HCT116 (cell line): ENCODE measurements at regions not wholly inside any gene's neighbourhood (a gene's known extent, or its start where the extent isn't known, plus 50 kb on each side); places are given as distances from the start of the nearest gene placed in this dataset.

Experiments
- ATAC-seq: fragments of 200-7000 bp; cut with Tn5 transposase; 2 replicates; pipeline ENCODE4 v1.9.1; 2020; ENCODE audit warnings: mild to moderate bottlenecking, moderate library complexity
- BruUV-seq: library from RNA; stranded (reverse); fragments of 400-500 nt; replicated peaks from 2 replicates; lab custom pipeline; 2021; lab: Mats Ljungman, UMichigan
- CTCF ChIA-PET: fragments of 300-600 bp; sonication (Branson Sonifier 250); formaldehyde crosslinking; loops from one replicate; lab custom pipeline; 2021; ENCODE audit warnings: antibody characterized with exemption; lab: Charles Lee
- POLR2A ChIA-PET: fragments of 300-600, 350-600 bp; sonication (Branson Sonifier 250); formaldehyde crosslinking; loops from one replicate; lab custom pipeline; 2021; ENCODE audit warnings: antibody characterized with exemption; lab: Charles Lee
- RAD21 ChIA-PET, 2 experiments: fragments of 300-600 bp; sonication (Branson Sonifier 250); formaldehyde crosslinking; loops; one replicate each; lab custom pipeline; 2023; ENCODE audit warnings: low total read pairs in 2 of 2; ENCODE audit not compliant: uncharacterized antibody in 2 of 2, unreplicated experiment in 2 of 2, low non-redundant PET in 1 of 2; lab: Charles Lee
- DNase-seq: peaks from one replicate; pipeline ENCODE4 v3.0.0-alpha.2; 2010; ENCODE audit warnings: low read depth, low spot score
- H2AFZ ChIP-seq: fragments of 200-600 bp; shearing (Covaris generic), sonication (generic); 2 replicates; pipeline ENCODE4 v1.6.1; 2017; ENCODE audit warnings: low read depth, mixed run types, mixed read lengths, antibody characterized with exemption, low read length; ENCODE audit not compliant: poor library complexity, severe bottlenecking
- H3K27ac ChIP-seq: 2 replicates; pipeline ENCODE4 v1.5.1; 2012; ENCODE audit warnings: low read depth, low read length
- H3K27me3 ChIP-seq: fragments of 200-600 bp; sonication (generic); 2 replicates; pipeline ENCODE4 v1.6.1; 2016; ENCODE audit warnings: mixed run types, low read length, mixed read lengths; ENCODE audit not compliant: insufficient read depth
- H3K36me3 ChIP-seq, 2 experiments: fragments of 200-500 bp in 1 of 2; fragments of 200-600 bp in 1 of 2; sonication (Bioruptor generic) in 1 of 2; sonication (generic) in 1 of 2; 2 replicates each; pipeline versions ENCODE4 v1.5.1 to v1.6.1; 2014 to 2016; ENCODE audit warnings: low read length in 2 of 2, inconsistent platforms in 1 of 2, mixed read lengths in 1 of 2, mixed run types in 1 of 2; ENCODE audit not compliant: insufficient read depth in 2 of 2, control insufficient read depth in 1 of 2
- H3K4me1 ChIP-seq, 2 experiments: fragments of 200-600 bp in 1 of 2; sonication (generic) in 1 of 2; 2 replicates each; pipeline versions ENCODE4 v1.5.1 to v1.6.1; 2012 to 2017; ENCODE audit warnings: low read length in 2 of 2, inconsistent platforms in 1 of 2, mild to moderate bottlenecking in 1 of 2, mixed read lengths in 1 of 2, mixed run types in 1 of 2, moderate library complexity in 1 of 2; ENCODE audit not compliant: insufficient read depth in 2 of 2, control insufficient read depth in 1 of 2
- H3K4me2 ChIP-seq: fragments of 200-600 bp; sonication (generic); 2 replicates; pipeline ENCODE4 v1.6.1; 2017; ENCODE audit warnings: mixed run types, low read length, mixed read lengths
- H3K4me3 ChIP-seq, 2 experiments: fragments of 200-600 bp in 1 of 2; sonication (generic) in 1 of 2; replicated peaks in 1 of 2; 2 replicates each; pipeline ENCODE4 v1.5.1; 2011 to 2016; ENCODE audit warnings: low read length in 2 of 2, control low read depth in 1 of 2, low read depth in 1 of 2, mild to moderate bottlenecking in 1 of 2, mixed read lengths in 1 of 2, mixed run types in 1 of 2
- H3K79me2 ChIP-seq: fragments of 200-600 bp; sonication (generic); 2 replicates; pipeline ENCODE4 v1.6.1; 2017; ENCODE audit warnings: mild to moderate bottlenecking, mixed run types, low read length, moderate library complexity, mixed read lengths; ENCODE audit not compliant: insufficient read depth
- H3K9ac ChIP-seq: fragments of 200-600 bp; sonication (generic); 2 replicates; pipeline ENCODE4 v1.6.1; 2016; ENCODE audit warnings: low read length, mixed read lengths
- H3K9me2 ChIP-seq: fragments of 200-600 bp; sonication (generic), shearing (Covaris generic); 2 replicates; pipeline ENCODE4 v1.6.1; 2017; ENCODE audit warnings: mixed run types, mild to moderate bottlenecking, moderate library complexity; ENCODE audit not compliant: insufficient read depth
- H3K9me3 ChIP-seq, 2 experiments: fragments of 200-500 bp in 1 of 2; fragments of 200-600 bp in 1 of 2; sonication (Bioruptor generic) in 1 of 2; sonication (generic) in 1 of 2; 2 replicates each; pipeline ENCODE4 v1.6.1; 2014 to 2017; ENCODE audit warnings: low read length in 2 of 2, mixed read lengths in 2 of 2, inconsistent platforms in 1 of 2, low read depth in 1 of 2, mild to moderate bottlenecking in 1 of 2, mixed run types in 1 of 2, moderate library complexity in 1 of 2; ENCODE audit not compliant: control insufficient read depth in 1 of 2, insufficient read depth in 1 of 2
- H4K20me1 ChIP-seq: fragments of 200-600 bp; sonication (generic), shearing (Covaris generic); 2 replicates; pipeline ENCODE4 v1.6.1; 2017; ENCODE audit warnings: mixed run types, mild to moderate bottlenecking, moderate library complexity; ENCODE audit not compliant: insufficient read depth
- ATF3 ChIP-seq: IDR thresholded peaks from 2 replicates; pipeline ENCODE4 v1.6.1; 2012
- CBX3 ChIP-seq: IDR thresholded peaks from 2 replicates; pipeline ENCODE4 v1.6.1; 2012; ENCODE audit warnings: low read depth
- CEBPB ChIP-seq: IDR thresholded peaks from 2 replicates; pipeline ENCODE4 v1.6.1; 2012; ENCODE audit warnings: low read depth
- CTCF ChIP-seq, 3 experiments: fragments of 200-600 bp in 1 of 3; sonication (generic) in 1 of 3; IDR thresholded peaks in 2 of 3; conservative IDR thresholded peaks in 1 of 3; 2 replicates each; pipeline ENCODE4 v1.5.1; 2012 to 2017; ENCODE audit warnings: low read depth in 2 of 3, low read length in 2 of 3, antibody characterized with exemption in 1 of 3, borderline replicate concordance in 1 of 3, control low read depth in 1 of 3, mild to moderate bottlenecking in 1 of 3, mixed read lengths in 1 of 3, mixed run types in 1 of 3, moderate library complexity in 1 of 3; ENCODE audit not compliant: insufficient read depth in 1 of 3
- ELF1 ChIP-seq: IDR thresholded peaks from 2 replicates; pipeline ENCODE4 v1.6.1; 2012; ENCODE audit warnings: low read depth, borderline replicate concordance
- EZH2 ChIP-seq: fragments of 200-600 bp; sonication (generic); IDR thresholded peaks from 2 replicates; pipeline ENCODE4 v1.6.1; 2017; ENCODE audit warnings: antibody characterized with exemption, mixed run types
- EZH2phosphoT487 ChIP-seq: fragments of 200-600 bp; IDR thresholded peaks from 2 replicates; pipeline ENCODE4 v1.6.1; 2018; ENCODE audit warnings: antibody characterized with exemption, borderline replicate concordance
- FOSL1 ChIP-seq: IDR thresholded peaks from 2 replicates; pipeline ENCODE4 v1.6.1; 2012; ENCODE audit warnings: low read depth
- JUND ChIP-seq: IDR thresholded peaks from 2 replicates; pipeline ENCODE4 v1.6.1; 2012
- POLR2A ChIP-seq: IDR thresholded peaks from 2 replicates; pipeline ENCODE4 v1.7.0; 2011; ENCODE audit warnings: borderline replicate concordance; ENCODE audit not compliant: insufficient read depth, insufficient read length; ENCODE audit errors: extremely low read depth
- POLR2AphosphoS5 ChIP-seq: IDR thresholded peaks from 2 replicates; pipeline ENCODE4 v1.6.1; 2011; ENCODE audit warnings: mild to moderate bottlenecking, low read depth, low read length, moderate library complexity
- RAD21 ChIP-seq: IDR thresholded peaks from 2 replicates; pipeline ENCODE4 v1.6.1; 2012; ENCODE audit warnings: low read depth, mild to moderate bottlenecking
- REST ChIP-seq: IDR thresholded peaks from 2 replicates; pipeline ENCODE4 v1.6.1; 2012; ENCODE audit warnings: low read depth
- SIN3A ChIP-seq: IDR thresholded peaks from 2 replicates; pipeline ENCODE4 v1.6.1; 2012; ENCODE audit warnings: low read depth
- SP1 ChIP-seq: IDR thresholded peaks from 2 replicates; pipeline ENCODE4 v1.6.1; 2012; ENCODE audit warnings: low read depth
- SRF ChIP-seq: IDR thresholded peaks from 2 replicates; pipeline ENCODE4 v1.6.1; 2012; ENCODE audit warnings: low read depth
- TCF7L2 ChIP-seq: IDR thresholded peaks from 2 replicates; pipeline ENCODE4 v1.7.0; 2011; ENCODE audit warnings: borderline replicate concordance, inconsistent platforms; ENCODE audit not compliant: insufficient read depth, insufficient read length; ENCODE audit errors: extremely low read depth
- ZBTB33 ChIP-seq: IDR thresholded peaks from 2 replicates; pipeline ENCODE4 v1.6.1; 2011; ENCODE audit warnings: mild to moderate bottlenecking, low read length, moderate library complexity; ENCODE audit not compliant: insufficient replicate concordance; ENCODE audit errors: extremely low read depth
- ZFX ChIP-seq: fragments of 450-650 bp; IDR thresholded peaks from 2 replicates; pipeline ENCODE4 v1.6.1; 2017
- ZNF274 ChIP-seq: fragments of 200-500 bp; sonication (Bioruptor generic); IDR thresholded peaks from 2 replicates; pipeline ENCODE4 v1.6.1; 2014; ENCODE audit warnings: mild to moderate bottlenecking, low read depth, low read length, inconsistent platforms
- intact Hi-C: fragments of 100-400 bp; cut with micrococcal nuclease; formaldehyde crosslinking; loops from 2 replicates; pipeline ENCODE4 v1.10.0; 2022

DNA sequence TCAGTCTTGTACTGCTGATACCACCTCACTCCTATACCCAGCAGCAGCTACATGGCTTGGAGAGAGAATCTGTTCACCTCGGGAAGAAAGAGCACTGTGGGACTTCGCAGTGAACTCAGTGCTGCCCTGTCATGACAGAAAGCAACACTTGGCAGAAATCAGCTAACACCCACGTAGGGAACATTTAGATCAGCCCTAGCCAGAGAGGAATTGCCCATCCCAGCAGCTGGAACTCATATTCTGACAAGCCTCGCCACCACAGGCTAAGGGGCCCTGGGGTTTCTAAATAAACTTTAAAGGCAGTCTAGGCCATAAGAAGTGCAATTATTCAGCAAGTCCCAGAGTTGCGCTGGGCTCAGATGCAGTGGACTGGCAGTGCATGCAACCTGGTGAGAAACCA is 1266.8 kb downstream of the GRIK2 start:
- H3K9ac ChIP-seq, result no peak overlapping the region
- POLR2A ChIA-PET, result no interaction called here
- H3K36me3 ChIP-seq, result no peaks in the 10 kb centered on the region
- no peaks in the 10 kb centered on the region for H3K9me3 ChIP-seq
- CTCF ChIA-PET, result no interaction called here
- BruUV-seq, result no TSS peak
- no peaks in the 10 kb centered on the region for H3K27me3 ChIP-seq
- no peak overlapping the region for H3K4me3 ChIP-seq
- no peak overlapping the region for H3K4me2 ChIP-seq
- intact Hi-C loops, result no loop called here
- H4K20me1 ChIP-seq, result no peaks in the 10 kb centered on the region
- no peaks in the 10 kb centered on the region for H3K79me2 ChIP-seq
- H2AFZ ChIP-seq, result no peak overlapping the region
- no peak overlapping the region for H3K27ac ChIP-seq
- no peaks in the 10 kb centered on the region for H3K4me1 ChIP-seq
- H3K9me2 ChIP-seq, result no peaks in the 10 kb centered on the region
- no peak for DNase-seq
- ATAC-seq, result no peak
- TF ChIP-seq SRF (no peak), EZH2phosphoT487 (no peak), JUND (no peak), CEBPB (no peak), ELF1 (no peak), RAD21 (no peak), SIN3A (no peak), ZBTB33 (no peak), ZNF274 (no peak), POLR2AphosphoS5 (no peak), POLR2A (no peak), SP1 (no peak), ZFX (no peak), CTCF (IDR thresholded peaks at IDR 0.05 in 2 of 3, conservative IDR thresholded peaks at IDR 0.05 in 1 of 3; ENCODE audit: borderline replicate concordance in 1 of 3, insufficient read depth in 1 of 3, low read depth in 2 of 3, low read length in 2 of 3) (no peak), ATF3 (no peak), CBX3 (no peak), TCF7L2 (no peak), FOSL1 (no peak), EZH2 (no peak), REST (no peak)
- RAD21 ChIA-PET, result no interaction called here
